Osteoblast (primary cell): ENCODE measurements at regions not wholly inside any gene's neighbourhood (a gene's known extent, or its start where the extent isn't known, plus 50 kb on each side); places are given as distances from the start of the nearest gene placed in this dataset.

ENCODE experiments used
- DNase-seq: peaks from one replicate; pipeline ENCODE4 v3.0.0; 2011; ENCODE audit warnings: low spot score, mixed read lengths; ENCODE audit not compliant: insufficient read length; ENCODE audit errors: missing footprints
- H2AFZ ChIP-seq: 2 replicates; pipeline ENCODE4 v1.6.0; 2011; ENCODE audit warnings: mild to moderate bottlenecking, low read length
- H3K27ac ChIP-seq: 2 replicates; pipeline ENCODE4 v1.5.1; 2011; ENCODE audit warnings: mild to moderate bottlenecking, low read depth, low read length, moderate library complexity
- H3K27me3 ChIP-seq: 2 replicates; pipeline ENCODE4 v1.6.0; 2012; ENCODE audit warnings: mild to moderate bottlenecking, control low read depth, inconsistent platforms, low read length, moderate library complexity; ENCODE audit not compliant: insufficient read depth
- H3K36me3 ChIP-seq: 2 replicates; pipeline ENCODE4 v1.5.1; 2011; ENCODE audit warnings: mild to moderate bottlenecking, low read length, control low read depth, moderate library complexity; ENCODE audit not compliant: insufficient read depth
- H3K4me1 ChIP-seq: 2 replicates; pipeline ENCODE4 v1.5.1; 2011; ENCODE audit warnings: mild to moderate bottlenecking, low read length, control low read depth, moderate library complexity; ENCODE audit not compliant: insufficient read depth
- H3K4me2 ChIP-seq: 2 replicates; pipeline ENCODE4 v1.6.0; 2011; ENCODE audit warnings: mild to moderate bottlenecking, low read length; ENCODE audit not compliant: insufficient read depth
- H3K4me3 ChIP-seq: fragments of 200-600 bp; sonication (generic); 3 replicates; pipeline ENCODE4 v1.5.1; 2012; ENCODE audit warnings: mild to moderate bottlenecking, low read length, inconsistent platforms; ENCODE audit not compliant: insufficient read depth
- H3K79me2 ChIP-seq: 2 replicates; pipeline ENCODE4 v1.6.0; 2012; ENCODE audit warnings: mild to moderate bottlenecking, low read length, control low read depth, inconsistent platforms; ENCODE audit not compliant: insufficient read depth
- H3K9me3 ChIP-seq: 2 replicates; pipeline ENCODE4 v1.5.1; 2011; ENCODE audit warnings: low read depth, low read length, control low read depth
- H4K20me1 ChIP-seq: 2 replicates; pipeline ENCODE4 v1.6.0; 2012; ENCODE audit warnings: mild to moderate bottlenecking, low read length, control low read depth; ENCODE audit not compliant: insufficient read depth
- TF ChIP-seq, protein P1 (sequence below): IDR thresholded peaks from 2 replicates; pipeline ENCODE4 v1.5.1; 2011; ENCODE audit warnings: mild to moderate bottlenecking, low read depth, low read length, moderate library complexity; ENCODE audit errors: extremely low read depth

DNA sequence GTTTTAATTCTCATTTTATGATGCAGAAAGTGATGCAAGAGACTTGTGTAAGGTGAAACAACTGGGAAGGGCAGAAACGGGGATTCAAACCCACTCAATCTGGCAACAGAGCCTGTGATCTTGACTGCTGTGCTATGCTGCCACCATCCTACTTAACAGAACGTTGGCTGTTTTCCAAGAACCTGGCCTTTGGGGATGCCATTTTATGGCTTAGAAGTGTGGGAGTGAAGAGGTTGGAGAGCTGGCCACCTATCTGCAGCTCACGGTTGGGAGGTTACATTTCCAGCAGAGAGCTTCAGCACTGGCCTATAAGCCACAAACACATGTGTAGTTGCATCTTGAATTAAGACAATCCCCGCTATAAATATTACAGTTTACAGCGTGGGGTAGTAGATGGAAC, 235.3 kb downstream of the PRDM2 start:
- Histone ChIP-seq H3K4me1 (no peaks in the 10 kb centered on the region), H3K4me2 (no peak overlapping the region), H3K4me3 (no peak overlapping the region), H2AFZ (no peak overlapping the region), H4K20me1 (no peaks in the 10 kb centered on the region), H3K79me2 (no peaks in the 10 kb centered on the region), H3K36me3 (no peaks in the 10 kb centered on the region), H3K9me3 (no peaks in the 10 kb centered on the region), H3K27me3 (no peaks in the 10 kb centered on the region), H3K27ac (no peak overlapping the region)
- no peak for DNase-seq
- TF ChIP-seq, protein P1, sequence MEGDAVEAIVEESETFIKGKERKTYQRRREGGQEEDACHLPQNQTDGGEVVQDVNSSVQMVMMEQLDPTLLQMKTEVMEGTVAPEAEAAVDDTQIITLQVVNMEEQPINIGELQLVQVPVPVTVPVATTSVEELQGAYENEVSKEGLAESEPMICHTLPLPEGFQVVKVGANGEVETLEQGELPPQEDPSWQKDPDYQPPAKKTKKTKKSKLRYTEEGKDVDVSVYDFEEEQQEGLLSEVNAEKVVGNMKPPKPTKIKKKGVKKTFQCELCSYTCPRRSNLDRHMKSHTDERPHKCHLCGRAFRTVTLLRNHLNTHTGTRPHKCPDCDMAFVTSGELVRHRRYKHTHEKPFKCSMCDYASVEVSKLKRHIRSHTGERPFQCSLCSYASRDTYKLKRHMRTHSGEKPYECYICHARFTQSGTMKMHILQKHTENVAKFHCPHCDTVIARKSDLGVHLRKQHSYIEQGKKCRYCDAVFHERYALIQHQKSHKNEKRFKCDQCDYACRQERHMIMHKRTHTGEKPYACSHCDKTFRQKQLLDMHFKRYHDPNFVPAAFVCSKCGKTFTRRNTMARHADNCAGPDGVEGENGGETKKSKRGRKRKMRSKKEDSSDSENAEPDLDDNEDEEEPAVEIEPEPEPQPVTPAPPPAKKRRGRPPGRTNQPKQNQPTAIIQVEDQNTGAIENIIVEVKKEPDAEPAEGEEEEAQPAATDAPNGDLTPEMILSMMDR = no peak

DNA sequence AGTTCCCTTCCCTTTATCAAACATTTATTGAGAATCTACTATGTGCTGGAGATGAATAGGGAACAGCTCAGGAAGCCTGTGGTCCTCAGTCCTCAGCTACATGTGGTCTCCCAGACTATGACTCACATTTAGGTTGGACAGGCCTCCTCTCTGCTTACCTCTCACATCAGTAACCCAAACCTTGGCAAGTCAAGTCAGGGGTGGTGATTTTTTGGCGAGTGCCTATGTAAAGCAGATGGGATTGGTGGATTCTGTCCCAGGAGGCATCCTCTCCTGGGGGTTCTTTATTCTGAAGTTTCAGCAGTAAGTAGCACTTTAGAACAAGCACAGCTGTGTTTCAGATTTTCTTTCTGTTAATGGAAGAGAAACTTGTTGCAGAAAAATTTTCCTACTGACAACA, 241.3 kb downstream of the PRDM2 start:
- Histone ChIP-seq H3K27me3 (no peaks in the 10 kb centered on the region), H3K36me3 (no peaks in the 10 kb centered on the region), H3K4me1 (no peaks in the 10 kb centered on the region), H3K4me2 (no peak overlapping the region), H3K9me3 (no peaks in the 10 kb centered on the region), H3K27ac (no peak overlapping the region), H2AFZ (no peak overlapping the region), H3K79me2 (no peaks in the 10 kb centered on the region), H4K20me1 (no peaks in the 10 kb centered on the region), H3K4me3 (no peak overlapping the region)
- TF ChIP-seq, protein P1 = no peak
- no peak for DNase-seq

GRCh38 chr1:13943055-13943454, 243.1 kb downstream of the PRDM2 start:
- Histone ChIP-seq H3K79me2 (no peaks in the 10 kb centered on the region), H2AFZ (no peak overlapping the region), H4K20me1 (no peaks in the 10 kb centered on the region), H3K27me3 (no peaks in the 10 kb centered on the region), H3K4me3 (no peak overlapping the region), H3K9me3 (no peaks in the 10 kb centered on the region), H3K4me2 (no peak overlapping the region), H3K27ac (no peak overlapping the region), H3K4me1 (no peaks in the 10 kb centered on the region), H3K36me3 (no peaks in the 10 kb centered on the region)
- TF ChIP-seq, protein P1 = no peak
- DNase-seq = no peak

- Histone ChIP-seq H4K20me1 (no peaks in the 10 kb centered on the region), H3K27ac (no peak overlapping the region), H3K79me2 (no peaks in the 10 kb centered on the region), H3K27me3 (no peaks in the 10 kb centered on the region), H3K9me3 (no peaks in the 10 kb centered on the region), H3K4me1 (no peaks in the 10 kb centered on the region), H3K36me3 (no peaks in the 10 kb centered on the region), H3K4me2 (no peak overlapping the region), H2AFZ (no peak overlapping the region), H3K4me3 (no peak overlapping the region)
- TF ChIP-seq, protein P1 = no peak
- DNase-seq = no peak
Measured at GRCh38 chr1:13945856-13946255, 245.9 kb downstream of the PRDM2 start.
